ENCODE measurements at regions not wholly inside any gene's neighbourhood (a gene's known extent, or its start where the extent isn't known, plus 50 kb on each side); places are given as distances from the start of the nearest gene placed in this dataset.

GRCh38 chr2:23200068-23200786, 184.8 kb upstream of the KLHL29 start:
- TF ChIP-seq CTCF (IDR thresholded peaks at IDR 0.05; ENCODE audit: low read depth, low read length, missing control alignments), result no peak
- no peak for DNase-seq (ENCODE audit: extremely low read depth, low read depth)
- H3K4me3 ChIP-seq (replicated peaks; ENCODE audit: low read depth, low read length), result no peak overlapping the region

- no peak overlapping the region for H3K4me3 ChIP-seq (replicated peaks; ENCODE audit: low read depth, low read length)
- no peak for TF ChIP-seq CTCF (IDR thresholded peaks at IDR 0.05; ENCODE audit: low read depth, low read length, missing control alignments)
- DNase-seq (ENCODE audit: extremely low read depth, low read depth), result no peak
These were observed 184.2 kb upstream of the KLHL29 start for GRCh38 chr2:23200787-23201114.

GRCh38 chr2:23203383-23203782, 181.6 kb upstream of the KLHL29 start:
- no peak for TF ChIP-seq CTCF (IDR thresholded peaks at IDR 0.05; ENCODE audit: low read depth, low read length, missing control alignments)
- no peak for DNase-seq (ENCODE audit: extremely low read depth, low read depth)

GRCh38 chr2:23204685-23205242, 180.2 kb upstream of the KLHL29 start:
- TF ChIP-seq CTCF (IDR thresholded peaks at IDR 0.05; ENCODE audit: low read depth, low read length, missing control alignments), result no peak
- H3K4me3 ChIP-seq (replicated peaks; ENCODE audit: low read depth, low read length), result no peak overlapping the region
- DNase-seq (ENCODE audit: extremely low read depth, low read depth), result peak; percentile 49

More at GRCh38 chr2:23203383-23203782, 181.6 kb upstream of the KLHL29 start:
- H3K4me3 ChIP-seq (replicated peaks; ENCODE audit: low read depth, low read length), result no peak overlapping the region

GRCh38 chr2:23206650-23207049, 178.3 kb upstream of the KLHL29 start:
- no peak for TF ChIP-seq CTCF (IDR thresholded peaks at IDR 0.05; ENCODE audit: low read depth, low read length, missing control alignments)
- no peak overlapping the region for H3K4me3 ChIP-seq (replicated peaks; ENCODE audit: low read depth, low read length)
- no peak for DNase-seq (ENCODE audit: extremely low read depth, low read depth)

- no peak overlapping the region for H3K4me3 ChIP-seq (replicated peaks; ENCODE audit: low read depth, low read length)
- no peak for DNase-seq (ENCODE audit: extremely low read depth, low read depth)
- no peak for TF ChIP-seq CTCF (IDR thresholded peaks at IDR 0.05; ENCODE audit: low read depth, low read length, missing control alignments)
These were observed 177.1 kb upstream of the KLHL29 start for GRCh38 chr2:23207871-23208270.

All from HFF-Myc (cell line).